ENCODE measurements at regions not wholly inside any gene's neighbourhood (a gene's known extent, or its start where the extent isn't known, plus 50 kb on each side); places are given as distances from the start of the nearest gene placed in this dataset.

DNA sequence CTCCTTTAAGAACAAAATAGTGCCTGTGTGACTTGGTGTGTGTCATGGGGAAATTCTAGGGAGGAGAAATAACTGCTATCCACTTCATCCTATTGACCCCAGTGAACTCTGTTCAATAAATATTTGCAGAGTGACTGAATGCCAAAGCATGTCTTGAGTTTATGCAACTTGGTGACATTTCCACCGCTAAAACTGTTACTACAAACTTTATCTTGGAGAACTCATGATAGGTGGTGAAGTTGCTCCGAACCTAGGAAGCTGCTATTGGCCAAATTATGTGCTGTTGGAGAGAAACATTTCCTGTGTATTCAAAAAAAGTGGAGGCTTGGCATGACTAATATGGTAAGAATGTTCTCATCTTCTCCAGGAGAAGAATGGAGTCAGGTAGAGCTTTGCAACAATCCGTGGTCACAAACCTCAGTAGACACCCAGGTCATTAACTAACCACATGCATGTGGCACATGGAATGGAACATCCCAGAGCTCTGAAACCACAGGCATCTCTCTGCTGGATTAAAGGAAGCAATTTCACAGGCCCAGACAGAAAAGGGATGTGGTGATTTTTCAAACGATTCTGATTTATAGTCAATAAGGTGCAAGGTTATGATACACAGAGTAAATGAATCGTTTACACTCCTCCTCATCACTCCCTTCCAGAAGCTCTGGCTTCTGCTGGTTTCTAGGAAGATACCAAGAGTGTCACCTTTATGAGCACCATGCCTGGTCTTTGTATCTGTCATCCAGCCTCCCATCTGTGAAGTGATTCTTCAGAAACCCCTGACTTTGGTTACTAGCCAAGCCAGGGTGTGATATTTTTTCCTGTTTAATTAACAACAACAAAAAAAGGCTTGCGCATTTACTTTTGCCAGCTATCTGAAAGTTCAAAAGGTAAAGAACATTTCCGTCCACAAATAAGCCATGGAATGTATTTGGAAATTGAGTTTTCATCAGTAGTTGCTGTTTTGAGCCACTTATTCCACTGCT, 361.1 kb downstream of the TGFB2 start:
- TF ChIP-seq CTCF (IDR thresholded peaks at IDR 0.05; ENCODE audit: control extremely low read depth in 1 of 3, insufficient read depth in 1 of 3, low read depth in 1 of 3, low read length in 3 of 3) (no peak), RFX5 (IDR thresholded peaks at IDR 0.05; ENCODE audit: borderline replicate concordance, low read depth, low read length) (no peak), POLR2A (IDR thresholded peaks at IDR 0.05; ENCODE audit: control extremely low read depth in 1 of 2, low read depth in 2 of 2, low read length in 2 of 2) (no peak), MAX (IDR thresholded peaks at IDR 0.05) (no peak), EP300 (IDR thresholded peaks at IDR 0.05; ENCODE audit: borderline replicate concordance in 1 of 2, low read depth in 2 of 2, low read length in 2 of 2) (no peak), TEAD4 (IDR thresholded peaks at IDR 0.05; ENCODE audit: low read depth, low read length) (no peak), YY1 (IDR thresholded peaks at IDR 0.05; ENCODE audit: low read depth, low read length) (no peak), CBX5 (IDR thresholded peaks at IDR 0.05; ENCODE audit: low read depth, low read length) (no peak), EZH2 (IDR thresholded peaks at IDR 0.05; ENCODE audit: low read depth, low read length, severe bottlenecking) (no peak), SP1 (IDR thresholded peaks at IDR 0.05; ENCODE audit: low read depth, low read length) (no peak), POLR2AphosphoS5 (IDR thresholded peaks at IDR 0.05; ENCODE audit: low read depth, low read length) (no peak), RXRA (IDR thresholded peaks at IDR 0.05; ENCODE audit: insufficient read depth, low read depth, low read length) (no peak)
